Sigmoid colon (tissue), 6 donors: ENCODE measurements at regions not wholly inside any gene's neighbourhood (a gene's known extent, or its start where the extent isn't known, plus 50 kb on each side); places are given as distances from the start of the nearest gene placed in this dataset.

Experiments
- DNase-seq: peaks from one replicate; pipeline ENCODE4 v3.0.0-alpha.2; 2019
- H3K27ac ChIP-seq, 4 donors: fragments of 200-600 bp; sonication (generic); one replicate each; pipeline ENCODE4 v1.5.1; 2016 to 2019; ENCODE audit warnings: mild to moderate bottlenecking in 1 of 4
- H3K27me3 ChIP-seq, 3 donors: fragments of 200-600 bp; sonication (generic); one replicate each; pipeline ENCODE4 v1.5.1; 2019; ENCODE audit warnings: mild to moderate bottlenecking in 1 of 3
- H3K36me3 ChIP-seq, 4 donors: fragments of 200-600 bp; sonication (generic); one replicate each; pipeline ENCODE4 v1.5.1; 2016 to 2019
- H3K4me1 ChIP-seq, 4 donors: fragments of 200-600 bp; sonication (generic); one replicate each; pipeline ENCODE4 v1.5.1; 2017 to 2019
- H3K4me3 ChIP-seq, 4 donors: fragments of 200-600 bp; sonication (generic); one replicate each; pipeline ENCODE4 v1.5.1; 2017 to 2019; ENCODE audit warnings: mild to moderate bottlenecking in 2 of 4, moderate library complexity in 1 of 4
- H3K9me3 ChIP-seq, 4 donors: fragments of 200-600 bp in 3 of 4; sonication (generic) in 3 of 4; one replicate each; pipeline versions ENCODE4 v1.5.1 to v1.6.1; 2013 to 2019
- EP300 ChIP-seq, 4 donors: sonication (generic); formaldehyde crosslinking; IDR thresholded peaks; one replicate each; pipeline ENCODE4 v1.6.1; 2017; ENCODE audit warnings: antibody characterized with exemption in 4 of 4
- POLR2A ChIP-seq, 2 donors: fragments of 450-650 bp; IDR thresholded peaks; one replicate each; pipeline ENCODE4 v1.6.1; 2016; ENCODE audit warnings: antibody characterized with exemption in 2 of 2, mild to moderate bottlenecking in 2 of 2, moderate library complexity in 2 of 2
- POLR2AphosphoS5 ChIP-seq, 4 donors: sonication (generic); formaldehyde crosslinking; IDR thresholded peaks; one replicate each; pipeline ENCODE4 v1.6.1; 2017; ENCODE audit warnings: antibody characterized with exemption in 4 of 4
- WGBS, 2 donors: extraction: QIAGEN DNeasy Blood & Tissue Kit; methylation state at CpG; one replicate each; pipeline ENCODE4 v1.1.7; 2013; 5-methylcytosine and 5-hydroxymethylcytosine counted together
- intact Hi-C: fragments of 100-400 bp; cut with DNase I; formaldehyde crosslinking; loops from one replicate; pipeline ENCODE4 v1.15.1; 2023
- TF ChIP-seq, protein P1 (sequence below), 4 experiments: fragments of 450-650 bp in 3 of 4; fragments of 200-600 bp in 1 of 4; IDR thresholded peaks; one replicate each; pipeline ENCODE4 v1.5.1; 2016 to 2019; ENCODE audit warnings: antibody characterized with exemption in 4 of 4, mild to moderate bottlenecking in 3 of 4, moderate library complexity in 2 of 4
- donor health status: healthy with polysubstance abuse.
- donor health status: healthy.

- no peaks in the 10 kb centered on the region for H3K36me3 ChIP-seq
- H3K4me1 ChIP-seq, result no peaks in the 10 kb centered on the region
- no peak for DNase-seq
- H3K27me3 ChIP-seq, result no peaks in the 10 kb centered on the region
- no peak overlapping the region for H3K4me3 ChIP-seq
- H3K27ac ChIP-seq, result no peak overlapping the region
- WGBS, 2 donors, result 94 to 96% methylated on average over 3 of the region's 3 CpGs
- TF ChIP-seq, protein P1, sequence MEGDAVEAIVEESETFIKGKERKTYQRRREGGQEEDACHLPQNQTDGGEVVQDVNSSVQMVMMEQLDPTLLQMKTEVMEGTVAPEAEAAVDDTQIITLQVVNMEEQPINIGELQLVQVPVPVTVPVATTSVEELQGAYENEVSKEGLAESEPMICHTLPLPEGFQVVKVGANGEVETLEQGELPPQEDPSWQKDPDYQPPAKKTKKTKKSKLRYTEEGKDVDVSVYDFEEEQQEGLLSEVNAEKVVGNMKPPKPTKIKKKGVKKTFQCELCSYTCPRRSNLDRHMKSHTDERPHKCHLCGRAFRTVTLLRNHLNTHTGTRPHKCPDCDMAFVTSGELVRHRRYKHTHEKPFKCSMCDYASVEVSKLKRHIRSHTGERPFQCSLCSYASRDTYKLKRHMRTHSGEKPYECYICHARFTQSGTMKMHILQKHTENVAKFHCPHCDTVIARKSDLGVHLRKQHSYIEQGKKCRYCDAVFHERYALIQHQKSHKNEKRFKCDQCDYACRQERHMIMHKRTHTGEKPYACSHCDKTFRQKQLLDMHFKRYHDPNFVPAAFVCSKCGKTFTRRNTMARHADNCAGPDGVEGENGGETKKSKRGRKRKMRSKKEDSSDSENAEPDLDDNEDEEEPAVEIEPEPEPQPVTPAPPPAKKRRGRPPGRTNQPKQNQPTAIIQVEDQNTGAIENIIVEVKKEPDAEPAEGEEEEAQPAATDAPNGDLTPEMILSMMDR (IDR thresholded peaks at IDR 0.05), result no peak
- TF ChIP-seq POLR2A (IDR thresholded peaks at IDR 0.05), result no peak
- TF ChIP-seq EP300 (IDR thresholded peaks at IDR 0.05), result no peak
- TF ChIP-seq POLR2AphosphoS5 (IDR thresholded peaks at IDR 0.05), result no peak
- intact Hi-C loops, result no loop called here
- no peaks in the 10 kb centered on the region for H3K9me3 ChIP-seq
Observed at GRCh38 chr2:144279165-144279564, 240.8 kb downstream of the ZEB2 start.

- TF ChIP-seq, protein P1 (IDR thresholded peaks at IDR 0.05), result no peak
- no peak for TF ChIP-seq POLR2AphosphoS5 (IDR thresholded peaks at IDR 0.05)
- intact Hi-C loops, result no loop called here
- no peaks in the 10 kb centered on the region for H3K36me3 ChIP-seq
- H3K9me3 ChIP-seq, result no peaks in the 10 kb centered on the region
- no peak overlapping the region for H3K27ac ChIP-seq
- H3K27me3 ChIP-seq, result no peaks in the 10 kb centered on the region
- H3K4me1 ChIP-seq, result no peaks in the 10 kb centered on the region
- H3K4me3 ChIP-seq, result no peak overlapping the region
- DNase-seq, result no peak
- WGBS, 2 donors, result 92 to 94% methylated on average over 2 of the region's 2 CpGs
Observed at GRCh38 chr2:144277622-144278354, 242.1 kb downstream of the ZEB2 start.

- DNase-seq, result no peak
- Histone ChIP-seq H3K27ac (no peak overlapping the region), H3K27me3 (no peaks in the 10 kb centered on the region), H3K4me1 (no peaks in the 10 kb centered on the region), H3K36me3 (no peaks in the 10 kb centered on the region), H3K9me3 (no peaks in the 10 kb centered on the region), H3K4me3 (no peak overlapping the region)
- intact Hi-C loops, result no loop called here
- TF ChIP-seq POLR2AphosphoS5 (IDR thresholded peaks at IDR 0.05) (no peak), POLR2A (IDR thresholded peaks at IDR 0.05) (no peak), EP300 (IDR thresholded peaks at IDR 0.05) (no peak)
- TF ChIP-seq, protein P1 (IDR thresholded peaks at IDR 0.05), result no peak
Observed at GRCh38 chr2:144275340-144275739, 244.6 kb downstream of the ZEB2 start.

DNA sequence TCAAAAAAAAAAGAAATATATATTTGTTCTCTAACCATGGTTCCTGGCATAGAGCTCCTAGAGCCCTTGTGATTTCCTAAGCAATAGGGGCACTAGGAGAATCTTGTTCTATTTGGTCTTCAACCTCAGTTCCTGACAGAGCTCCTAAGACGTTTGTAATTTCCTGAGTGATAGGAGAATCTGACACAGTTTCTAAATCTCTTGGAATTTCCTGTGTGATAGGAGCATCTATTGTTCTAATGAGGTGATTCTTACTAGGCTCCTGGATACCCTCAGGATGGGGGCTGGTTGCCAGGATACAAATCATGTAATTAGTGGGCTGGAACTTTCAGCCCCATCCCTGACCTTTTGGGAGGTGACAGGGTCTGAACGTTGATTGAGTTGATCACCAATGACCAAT is 245.8 kb downstream of the ZEB2 start:
- Histone ChIP-seq H3K4me3 (no peak overlapping the region), H3K36me3 (no peaks in the 10 kb centered on the region), H3K27ac (no peak overlapping the region), H3K27me3 (no peaks in the 10 kb centered on the region), H3K4me1 (no peaks in the 10 kb centered on the region), H3K9me3 (no peaks in the 10 kb centered on the region)
- DNase-seq, result no peak
- 76 to 79% methylated on average over 2 of the region's 2 CpGs for WGBS, 2 donors
- TF ChIP-seq EP300 (IDR thresholded peaks at IDR 0.05) (no peak), POLR2AphosphoS5 (IDR thresholded peaks at IDR 0.05) (no peak), POLR2A (IDR thresholded peaks at IDR 0.05) (no peak)
- TF ChIP-seq, protein P1 (IDR thresholded peaks at IDR 0.05), result no peak
- intact Hi-C loops, result no loop called here

GRCh38 chr2:144270951-144271350 is 249.0 kb downstream of the ZEB2 start:
- no peak overlapping the region for H3K27ac ChIP-seq
- intact Hi-C loops, result no loop called here
- H3K27me3 ChIP-seq, result no peaks in the 10 kb centered on the region
- no peaks in the 10 kb centered on the region for H3K4me1 ChIP-seq
- no peaks in the 10 kb centered on the region for H3K9me3 ChIP-seq
- TF ChIP-seq POLR2AphosphoS5 (IDR thresholded peaks at IDR 0.05) (no peak), EP300 (IDR thresholded peaks at IDR 0.05) (no peak), POLR2A (IDR thresholded peaks at IDR 0.05) (no peak)
- TF ChIP-seq, protein P1 (IDR thresholded peaks at IDR 0.05), result no peak
- no peak for DNase-seq
- 92 to 93% methylated on average over 1 of the region's 1 CpG for WGBS, 2 donors
- H3K36me3 ChIP-seq, result no peaks in the 10 kb centered on the region
- no peak overlapping the region for H3K4me3 ChIP-seq
